OCI-LY7 (cell line): ENCODE measurements at regions not wholly inside any gene's neighbourhood (a gene's known extent, or its start where the extent isn't known, plus 50 kb on each side); places are given as distances from the start of the nearest gene placed in this dataset.

ENCODE experiments used
- BruUV-seq: library from RNA; stranded (reverse); fragments of 400-500 nt; replicated peaks from 2 replicates; lab custom pipeline; 2021; lab: Mats Ljungman, UMichigan
- CTCF ChIA-PET: fragments of 300-600 bp; sonication (Branson Sonifier 250); formaldehyde crosslinking; loops from one replicate; lab custom pipeline; 2022; ENCODE audit warnings: antibody characterized with exemption; ENCODE audit not compliant: unreplicated experiment; lab: Charles Lee
- POLR2A ChIA-PET: fragments of 300-600 bp; sonication (Branson Sonifier 250); formaldehyde crosslinking; loops from one replicate; lab custom pipeline; 2022; ENCODE audit warnings: antibody characterized with exemption; lab: Charles Lee
- DNase-seq: peaks from one replicate; pipeline ENCODE4 v3.0.0-alpha.2; 2015; ENCODE audit warnings: low spot score
- H2AFZ ChIP-seq: fragments of 200-600 bp; sonication (generic), shearing (Covaris generic); 2 replicates; pipeline ENCODE4 v1.6.1; 2014; ENCODE audit warnings: mild to moderate bottlenecking, antibody characterized with exemption, low read length, moderate library complexity
- H3K27ac ChIP-seq: fragments of 200-600 bp; sonication (generic); 2 replicates; pipeline ENCODE4 v1.5.1; 2014; ENCODE audit warnings: mixed run types, low read depth, mild to moderate bottlenecking, moderate library complexity, low read length, inconsistent platforms; ENCODE audit not compliant: poor library complexity, severe bottlenecking
- H3K36me3 ChIP-seq: fragments of 200-600 bp; sonication (generic); 2 replicates; pipeline ENCODE4 v1.6.1; 2014; ENCODE audit warnings: mild to moderate bottlenecking, antibody characterized with exemption, low read length, moderate library complexity, mixed read lengths; ENCODE audit not compliant: insufficient read depth
- H3K4me1 ChIP-seq: fragments of 200-600 bp; sonication (generic); 2 replicates; pipeline ENCODE4 v1.5.1; 2014; ENCODE audit warnings: mild to moderate bottlenecking, low read length; ENCODE audit not compliant: insufficient read depth, poor library complexity, severe bottlenecking
- H3K4me2 ChIP-seq: fragments of 200-600 bp; sonication (generic); 2 replicates; pipeline ENCODE4 v1.6.1; 2014; ENCODE audit warnings: mild to moderate bottlenecking, low read length
- H3K4me3 ChIP-seq: fragments of 200-600 bp; sonication (generic); 2 replicates; pipeline ENCODE4 v1.5.1; 2014; ENCODE audit warnings: mild to moderate bottlenecking, low read depth, low read length; ENCODE audit not compliant: poor library complexity, severe bottlenecking
- H3K79me2 ChIP-seq: fragments of 200-600 bp; sonication (generic); 2 replicates; pipeline ENCODE4 v1.6.1; 2016; ENCODE audit warnings: low read depth, mild to moderate bottlenecking, low read length, moderate library complexity, mixed read lengths; ENCODE audit not compliant: insufficient read depth
- H3K9me2 ChIP-seq: fragments of 200-600 bp; sonication (generic); 2 replicates; pipeline ENCODE4 v1.6.1; 2016; ENCODE audit warnings: mild to moderate bottlenecking, low read length, mixed read lengths; ENCODE audit not compliant: insufficient read depth
- H3K9me3 ChIP-seq: fragments of 200-600 bp; sonication (generic); 2 replicates; pipeline ENCODE4 v1.6.1; 2014; ENCODE audit warnings: mild to moderate bottlenecking, mixed run types, low read length, mixed read lengths
- H4K20me1 ChIP-seq: fragments of 200-600 bp; sonication (generic); 2 replicates; pipeline ENCODE4 v1.6.1; 2014; ENCODE audit warnings: mild to moderate bottlenecking, antibody characterized with exemption, low read length, moderate library complexity, mixed read lengths; ENCODE audit not compliant: insufficient read depth
- EZH2phosphoT487 ChIP-seq: fragments of 200-600 bp; sonication (generic); IDR thresholded peaks from 2 replicates; pipeline ENCODE4 v1.6.1; 2018; ENCODE audit warnings: low read depth, borderline replicate concordance, mild to moderate bottlenecking, mixed run types, antibody characterized with exemption, low read length, moderate library complexity, mixed read lengths
- intact Hi-C: fragments of 100-400 bp; cut with micrococcal nuclease; formaldehyde crosslinking; loops from one replicate; pipeline ENCODE4 v1.10.0; 2022; ENCODE audit not compliant: unreplicated experiment
- TF ChIP-seq, protein P1 (sequence below): fragments of 200-600 bp; sonication (generic); conservative IDR thresholded peaks from 2 replicates; pipeline ENCODE4 v1.5.1; 2014; ENCODE audit warnings: mild to moderate bottlenecking, antibody characterized with exemption, low read length, moderate library complexity, mixed read lengths

DNA sequence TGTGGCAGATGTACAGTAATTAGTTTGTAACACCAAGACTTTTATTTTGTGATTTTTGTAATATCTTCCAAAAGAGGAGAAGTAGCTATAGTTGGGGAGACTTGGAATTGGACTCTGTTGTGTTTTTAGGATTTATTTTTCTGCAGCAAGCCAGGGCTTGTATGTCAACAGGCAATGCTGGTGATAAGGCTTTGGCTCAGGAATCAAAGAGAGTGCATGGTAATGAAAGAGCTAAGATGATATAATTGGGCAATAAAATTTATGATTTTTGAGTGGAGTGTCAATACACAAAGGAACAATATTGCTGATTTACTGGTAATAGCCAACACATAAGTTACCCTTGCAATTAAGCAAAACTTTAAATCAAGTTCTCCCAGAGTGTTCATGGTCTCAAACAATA, 452.9 kb downstream of the TMEM135 start:
- ChIA-PET POLR2A (interaction anchor here (0.5 to 1.7 kb wide), 6 partner anchors 10 to 959 kb away, joined by 3 to 5 read pairs (median 4); no protein-coding TSS in a partner anchor), CTCF (no interaction called here)
- Histone ChIP-seq H3K9me2 (no peaks in the 10 kb centered on the region), H3K79me2 (no peaks in the 10 kb centered on the region), H3K9me3 (no peaks in the 10 kb centered on the region), H3K27ac (no peak overlapping the region), H3K4me3 (no peak overlapping the region), H3K4me2 (no peak overlapping the region), H3K36me3 (0 out of 2 replicates have a peak, but pooled peaks cover 6% of the 10 kb centered on the region), H4K20me1 (no peaks in the 10 kb centered on the region), H2AFZ (no peak overlapping the region), H3K4me1 (no peaks in the 10 kb centered on the region)
- no TSS peak for BruUV-seq
- intact Hi-C loops = no loop called here
- no peak for DNase-seq
- TF ChIP-seq, protein P1, sequence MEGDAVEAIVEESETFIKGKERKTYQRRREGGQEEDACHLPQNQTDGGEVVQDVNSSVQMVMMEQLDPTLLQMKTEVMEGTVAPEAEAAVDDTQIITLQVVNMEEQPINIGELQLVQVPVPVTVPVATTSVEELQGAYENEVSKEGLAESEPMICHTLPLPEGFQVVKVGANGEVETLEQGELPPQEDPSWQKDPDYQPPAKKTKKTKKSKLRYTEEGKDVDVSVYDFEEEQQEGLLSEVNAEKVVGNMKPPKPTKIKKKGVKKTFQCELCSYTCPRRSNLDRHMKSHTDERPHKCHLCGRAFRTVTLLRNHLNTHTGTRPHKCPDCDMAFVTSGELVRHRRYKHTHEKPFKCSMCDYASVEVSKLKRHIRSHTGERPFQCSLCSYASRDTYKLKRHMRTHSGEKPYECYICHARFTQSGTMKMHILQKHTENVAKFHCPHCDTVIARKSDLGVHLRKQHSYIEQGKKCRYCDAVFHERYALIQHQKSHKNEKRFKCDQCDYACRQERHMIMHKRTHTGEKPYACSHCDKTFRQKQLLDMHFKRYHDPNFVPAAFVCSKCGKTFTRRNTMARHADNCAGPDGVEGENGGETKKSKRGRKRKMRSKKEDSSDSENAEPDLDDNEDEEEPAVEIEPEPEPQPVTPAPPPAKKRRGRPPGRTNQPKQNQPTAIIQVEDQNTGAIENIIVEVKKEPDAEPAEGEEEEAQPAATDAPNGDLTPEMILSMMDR = no peak
- no peak for TF ChIP-seq EZH2phosphoT487

DNA sequence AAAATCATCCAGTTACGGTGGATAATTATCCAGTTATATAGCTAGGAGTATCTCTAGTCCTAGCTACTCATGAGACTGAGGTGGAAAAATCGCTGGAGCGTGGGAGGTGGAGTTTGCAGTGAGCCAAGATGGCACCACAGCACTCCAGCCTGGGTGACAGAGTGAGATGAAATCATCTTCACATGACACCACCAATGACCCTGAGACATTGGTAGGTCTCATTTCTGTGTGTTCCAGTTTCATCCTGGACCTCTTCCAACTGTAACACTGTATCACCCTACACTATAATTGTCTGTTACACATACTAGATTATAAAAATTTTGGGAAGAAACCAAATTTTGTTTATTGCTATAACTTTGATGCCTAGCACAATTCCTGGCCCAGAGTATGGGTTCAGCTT, 446.8 kb downstream of the TMEM135 start:
- Histone ChIP-seq H4K20me1 (no peaks in the 10 kb centered on the region), H2AFZ (no peak overlapping the region), H3K79me2 (no peaks in the 10 kb centered on the region), H3K4me3 (no peak overlapping the region), H3K9me3 (no peaks in the 10 kb centered on the region), H3K9me2 (no peaks in the 10 kb centered on the region), H3K4me1 (no peaks in the 10 kb centered on the region), H3K4me2 (no peak overlapping the region), H3K36me3 (no peaks in the 10 kb centered on the region; the same call in 1 of the 2 replicates), H3K27ac (no peak overlapping the region)
- intact Hi-C loops = no loop called here
- DNase-seq = no peak
- ChIA-PET POLR2A (interaction anchor here (1.0 kb wide), 1 partner anchor 20 kb away, joined by 3 read pairs; no protein-coding TSS in a partner anchor), CTCF (no interaction called here)
- BruUV-seq = no TSS peak
- TF ChIP-seq, protein P1 = no peak
- no peak for TF ChIP-seq EZH2phosphoT487

DNA sequence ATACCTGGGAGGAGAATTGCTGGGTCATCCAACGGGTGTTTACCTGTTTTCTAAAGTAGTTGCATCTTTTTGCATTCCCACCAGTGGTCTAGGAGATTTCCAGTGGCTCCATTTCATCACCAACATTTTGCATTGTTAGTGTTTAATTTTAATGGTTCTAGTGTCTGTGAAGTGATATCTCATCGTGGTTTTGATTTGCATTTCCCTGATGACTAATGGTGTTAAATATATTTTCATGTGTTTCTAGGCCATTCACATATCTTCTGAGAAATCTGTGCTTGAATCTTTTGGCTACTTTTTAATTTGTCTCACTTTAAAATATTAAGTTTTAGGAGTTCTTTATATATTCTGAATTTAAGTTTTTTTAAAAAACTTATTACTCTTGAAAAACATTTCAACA, 439.6 kb downstream of the TMEM135 start:
- no peak for TF ChIP-seq EZH2phosphoT487
- TF ChIP-seq, protein P1 = no peak
- ChIA-PET CTCF (no interaction called here), POLR2A (interaction anchor here (2.1 kb wide), 1 partner anchor 17 kb away, joined by 12 read pairs; no protein-coding TSS in a partner anchor)
- Histone ChIP-seq H3K4me2 (no peak overlapping the region), H3K36me3 (peaks cover 15% of the 10 kb centered on the region; the same call in 1 of the 2 replicates), H3K4me1 (no peaks in the 10 kb centered on the region), H2AFZ (no peak overlapping the region), H3K9me3 (peaks cover 17% of the 10 kb centered on the region; the same call in 1 of the 2 replicates), H3K79me2 (no peaks in the 10 kb centered on the region), H4K20me1 (no peaks in the 10 kb centered on the region), H3K27ac (no peak overlapping the region), H3K9me2 (no peaks in the 10 kb centered on the region), H3K4me3 (no peak overlapping the region)
- DNase-seq = no peak
- BruUV-seq = no TSS peak
- intact Hi-C loops = no loop called here
